ENCODE measurements at regions not wholly inside any gene's neighbourhood (a gene's known extent, or its start where the extent isn't known, plus 50 kb on each side); places are given as distances from the start of the nearest gene placed in this dataset.
"Not testable (repeated sequence)": the region's sequence is repeated elsewhere in the genome, so short reads cannot be mapped to it uniquely, and the experiment has no call there.

GRCh38 chr5:99019254-99019653, 90.4 kb upstream of the CHD1 start:
- DNase-seq (ENCODE audit: low spot score): no peak

- DNase-seq (ENCODE audit: low spot score): no peak
Observed at GRCh38 chr5:99010294-99010693, 81.5 kb upstream of the CHD1 start.

DNA sequence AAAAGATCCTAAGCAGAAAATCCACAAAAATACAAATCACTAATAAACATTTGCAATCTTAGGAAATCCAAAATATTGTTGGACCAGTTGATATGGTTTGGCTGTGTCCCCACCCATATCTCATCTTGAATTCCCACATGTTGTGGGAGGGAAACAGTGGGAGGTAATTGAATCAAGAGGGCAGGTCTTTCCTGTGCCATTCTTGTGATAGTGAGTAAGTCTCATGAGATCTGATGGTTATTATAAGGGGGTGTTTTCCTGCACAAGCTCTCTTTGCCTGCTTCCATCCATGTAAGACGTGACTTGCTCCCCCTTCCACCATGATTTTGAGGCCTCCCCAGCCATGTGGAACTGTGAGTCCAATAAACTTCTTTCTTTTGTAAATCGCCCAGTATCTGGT, 79.2 kb upstream of the CHD1 start:
- DNase-seq (ENCODE audit: low spot score): not testable (repeated sequence)

DNA sequence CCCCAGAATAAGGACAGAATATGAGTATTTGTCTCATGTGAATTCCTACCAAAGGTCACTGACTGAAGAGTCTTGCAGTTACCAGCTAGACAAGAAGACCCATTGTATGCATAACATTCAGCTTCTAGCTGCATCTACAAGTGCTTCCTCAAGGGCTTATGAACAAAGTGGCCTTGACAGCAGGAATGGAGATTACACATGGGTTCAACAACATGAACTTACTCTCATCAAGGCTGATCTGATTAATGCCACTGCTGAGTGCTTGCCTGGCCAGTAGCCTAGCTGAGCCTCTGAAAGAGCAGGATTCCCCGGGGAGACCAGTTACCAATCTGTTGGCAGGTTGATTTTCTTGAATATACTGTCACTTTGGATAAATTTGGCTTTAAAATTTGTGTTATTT, 76.7 kb upstream of the CHD1 start:
- peak; percentile 66 for DNase-seq (ENCODE audit: low spot score)

- no peak for DNase-seq (ENCODE audit: low spot score)
Observed at GRCh38 chr5:99004960-99005359, 76.2 kb upstream of the CHD1 start.

DNA sequence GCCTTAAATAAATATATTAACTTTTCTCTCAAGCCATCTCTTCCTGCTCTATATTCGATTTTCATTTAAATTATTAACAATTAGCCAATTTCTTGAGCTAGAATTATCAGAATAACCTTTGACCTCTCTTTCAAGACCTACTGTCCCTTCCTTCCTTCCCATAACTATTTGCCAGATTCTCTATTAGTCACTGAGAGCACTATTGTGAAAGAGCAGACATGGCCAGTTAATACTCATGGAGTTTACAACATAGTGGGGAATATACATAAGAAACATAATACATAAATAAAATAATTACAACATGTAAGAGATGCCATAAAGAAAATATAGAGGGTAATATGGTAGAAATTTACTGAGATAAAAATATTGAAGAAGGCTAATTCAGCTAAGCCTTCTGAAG, 72.1 kb upstream of the CHD1 start:
- no peak for DNase-seq (ENCODE audit: low spot score)

DNA sequence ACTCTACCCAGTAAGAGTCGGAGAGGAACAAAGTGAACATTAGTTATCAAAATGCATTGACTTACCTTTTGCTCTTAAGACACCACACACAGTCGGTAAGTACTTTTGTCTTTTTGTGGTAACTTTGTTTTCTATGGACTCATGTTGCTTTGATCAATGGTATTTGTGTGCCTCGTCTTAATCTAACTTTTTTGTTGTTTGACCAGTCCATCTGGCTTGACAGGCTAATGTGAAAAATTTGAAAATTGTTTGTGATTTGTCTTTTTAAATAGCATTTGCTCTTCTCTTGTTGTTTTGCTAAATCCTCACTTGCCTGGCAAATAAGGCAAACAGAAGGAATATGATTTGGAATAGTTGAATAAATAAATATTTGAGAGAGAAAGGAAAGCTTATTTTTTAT, 71.4 kb upstream of the CHD1 start:
- no peak for DNase-seq (ENCODE audit: low spot score)

- DNase-seq (ENCODE audit: low spot score): no peak
Observed at GRCh38 chr5:98999631-99000030, 70.8 kb upstream of the CHD1 start.

DNA sequence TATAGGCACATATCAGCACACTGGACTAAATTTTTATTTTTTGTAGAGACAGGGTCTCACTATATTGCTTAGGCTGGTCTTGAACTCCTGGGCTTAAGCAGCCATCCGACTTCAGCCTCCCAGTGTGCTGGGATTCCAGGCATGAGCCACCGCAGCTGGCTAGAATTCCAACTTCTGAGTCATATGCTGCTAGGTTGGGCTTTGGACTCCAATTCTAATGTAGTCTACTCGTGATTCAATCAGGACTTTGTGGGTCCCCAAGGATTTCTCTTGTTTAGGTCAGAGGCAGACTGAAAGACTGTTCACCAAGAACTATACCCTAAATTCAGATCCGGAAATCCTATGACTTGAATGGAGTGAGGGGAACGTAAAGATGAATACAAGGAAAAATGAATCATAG, 68.2 kb upstream of the CHD1 start:
- DNase-seq (ENCODE audit: low spot score): peak; percentile 55

DNA sequence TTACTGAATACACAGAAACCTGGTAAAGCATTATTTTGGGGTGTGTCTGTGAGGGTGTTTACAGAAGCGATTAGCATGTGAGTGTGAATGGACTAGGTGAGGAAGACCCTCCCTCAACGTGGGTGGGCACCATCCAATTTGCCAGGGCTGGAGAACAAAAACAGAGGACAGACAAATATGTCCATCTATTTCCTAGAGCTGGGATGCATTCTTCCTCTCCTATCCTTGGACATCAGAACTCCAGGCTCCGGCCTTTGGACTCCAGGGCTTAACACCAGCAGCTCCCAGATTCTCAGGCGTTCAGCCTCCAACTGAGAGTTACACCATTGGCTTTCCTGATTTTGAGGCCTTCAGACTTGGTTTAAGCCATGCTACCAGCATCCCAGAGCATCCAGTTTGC, 65.8 kb upstream of the CHD1 start:
- DNase-seq (ENCODE audit: low spot score): no peak

GRCh38 chr5:98993512-98993911, 64.7 kb upstream of the CHD1 start:
- DNase-seq (ENCODE audit: low spot score): no peak

DNA sequence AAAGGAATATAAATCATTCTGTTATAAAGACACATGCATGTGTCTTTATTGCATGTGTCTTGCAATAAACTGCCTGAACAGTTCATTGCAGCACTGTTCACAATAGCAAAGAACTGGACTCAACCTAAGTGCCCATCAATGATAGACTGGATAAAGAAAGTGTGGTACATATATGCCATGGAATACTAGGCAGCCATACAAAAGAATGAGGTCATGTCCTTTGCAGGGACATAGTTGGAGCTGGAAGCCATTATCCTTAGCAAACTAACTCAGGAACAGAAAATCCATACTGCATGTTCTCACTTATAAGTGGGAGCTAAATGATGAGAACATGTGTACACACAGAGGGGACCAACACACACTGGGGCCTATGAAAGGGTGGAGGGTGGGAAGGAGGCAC, 63.7 kb upstream of the CHD1 start:
- DNase-seq (ENCODE audit: low spot score): no peak

DNA sequence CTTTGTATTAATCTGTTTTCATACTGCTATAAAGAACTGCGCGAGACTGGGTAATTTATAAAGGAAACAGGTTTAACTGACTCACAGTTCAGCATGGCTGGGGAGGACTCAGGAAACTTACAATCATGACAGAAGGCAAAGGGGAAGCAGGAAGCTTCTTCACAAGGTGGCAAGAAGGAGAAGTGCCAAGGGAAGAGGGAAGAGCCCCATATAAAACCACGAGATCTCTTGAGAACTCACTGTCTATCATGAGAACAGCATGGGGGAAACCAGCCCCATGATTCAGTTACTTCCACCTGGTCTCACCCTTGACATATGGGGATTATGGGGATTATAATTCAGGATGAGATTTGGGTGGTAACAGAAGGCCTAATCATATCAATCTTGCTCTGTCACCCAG, 60.9 kb upstream of the CHD1 start:
- DNase-seq (ENCODE audit: low spot score): no peak

DNA sequence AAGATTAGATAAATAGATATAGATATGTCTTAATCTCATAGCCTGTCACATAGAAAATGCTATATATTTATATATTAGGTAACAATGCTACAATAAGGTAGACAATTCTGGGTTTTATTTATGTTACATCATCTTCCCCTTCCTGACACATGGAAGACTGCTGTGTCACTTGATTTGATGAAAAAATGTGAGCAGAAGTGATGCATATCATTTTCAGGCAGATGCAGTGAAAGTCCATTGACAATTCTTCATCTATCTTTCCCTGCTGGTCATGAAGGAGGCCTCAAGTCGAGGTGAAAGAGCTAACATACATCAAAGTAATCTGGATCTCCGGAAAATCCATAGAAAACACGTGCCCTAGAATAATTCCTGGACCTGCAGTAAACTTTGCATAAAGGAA, 57.8 kb upstream of the CHD1 start:
- no peak for DNase-seq (ENCODE audit: low spot score)

DNA sequence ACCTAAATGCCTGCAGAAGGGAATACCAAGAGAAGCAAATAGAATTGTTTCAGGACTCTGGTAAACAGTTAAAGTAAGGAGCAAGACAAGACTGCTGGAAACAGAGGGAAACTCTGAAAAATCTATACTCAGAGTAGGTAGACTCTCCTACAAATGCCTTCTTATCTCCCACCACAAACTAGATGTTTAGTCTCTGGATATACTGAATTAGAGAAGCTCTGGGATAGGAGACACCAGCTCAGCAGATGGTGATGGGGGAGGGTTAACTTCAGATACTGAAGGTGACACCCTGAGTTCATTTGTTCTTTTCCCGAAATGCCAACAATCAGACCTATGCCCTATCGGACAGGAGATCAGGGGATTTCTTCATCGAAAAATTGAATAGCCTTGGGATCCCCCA, 54.1 kb upstream of the CHD1 start:
- DNase-seq (ENCODE audit: low spot score): no peak
